ENCODE measurements at regions not wholly inside any gene's neighbourhood (a gene's known extent, or its start where the extent isn't known, plus 50 kb on each side); places are given as distances from the start of the nearest gene placed in this dataset.

DNA sequence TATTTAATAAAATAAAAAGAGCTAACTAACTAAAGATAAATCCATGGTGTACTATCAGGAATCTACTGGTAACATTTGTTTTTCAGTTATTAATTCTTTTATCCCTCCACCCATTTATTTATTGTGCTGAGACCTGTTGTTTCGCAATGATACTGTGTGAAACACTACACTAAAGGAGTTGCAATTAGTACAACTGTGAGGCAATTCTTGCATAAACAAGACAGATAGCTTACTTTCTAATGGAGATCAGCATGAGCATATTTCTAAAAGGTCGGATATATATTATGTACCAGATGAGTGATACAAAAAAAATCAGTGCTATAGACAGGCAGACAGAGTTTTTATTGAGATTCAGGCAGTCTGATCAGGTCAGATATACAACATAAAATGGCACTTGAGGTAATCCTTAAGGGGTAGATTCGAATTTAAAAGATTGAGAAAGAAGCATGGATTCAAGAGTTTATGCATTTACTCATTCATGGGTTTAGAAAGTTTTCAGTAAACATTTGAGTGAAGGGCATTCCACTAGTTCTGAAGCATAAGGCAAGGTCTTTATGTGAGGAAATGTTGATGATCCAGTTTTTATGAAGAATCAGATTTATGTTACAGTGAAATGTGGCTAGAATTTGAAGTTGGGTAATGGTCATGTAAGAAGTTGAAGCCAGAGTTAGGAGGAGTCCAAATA, 147.6 kb downstream of the POLR1F start:
- H3K4me1 ChIP-seq: no peaks in the 10 kb centered on the region
- intact Hi-C loops (cut with DNase I): no loop called here
- no peak for TF ChIP-seq POLR2A (IDR thresholded peaks at IDR 0.05)
- TF ChIP-seq, protein P1, sequence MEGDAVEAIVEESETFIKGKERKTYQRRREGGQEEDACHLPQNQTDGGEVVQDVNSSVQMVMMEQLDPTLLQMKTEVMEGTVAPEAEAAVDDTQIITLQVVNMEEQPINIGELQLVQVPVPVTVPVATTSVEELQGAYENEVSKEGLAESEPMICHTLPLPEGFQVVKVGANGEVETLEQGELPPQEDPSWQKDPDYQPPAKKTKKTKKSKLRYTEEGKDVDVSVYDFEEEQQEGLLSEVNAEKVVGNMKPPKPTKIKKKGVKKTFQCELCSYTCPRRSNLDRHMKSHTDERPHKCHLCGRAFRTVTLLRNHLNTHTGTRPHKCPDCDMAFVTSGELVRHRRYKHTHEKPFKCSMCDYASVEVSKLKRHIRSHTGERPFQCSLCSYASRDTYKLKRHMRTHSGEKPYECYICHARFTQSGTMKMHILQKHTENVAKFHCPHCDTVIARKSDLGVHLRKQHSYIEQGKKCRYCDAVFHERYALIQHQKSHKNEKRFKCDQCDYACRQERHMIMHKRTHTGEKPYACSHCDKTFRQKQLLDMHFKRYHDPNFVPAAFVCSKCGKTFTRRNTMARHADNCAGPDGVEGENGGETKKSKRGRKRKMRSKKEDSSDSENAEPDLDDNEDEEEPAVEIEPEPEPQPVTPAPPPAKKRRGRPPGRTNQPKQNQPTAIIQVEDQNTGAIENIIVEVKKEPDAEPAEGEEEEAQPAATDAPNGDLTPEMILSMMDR (IDR thresholded peaks at IDR 0.05): no peak
- no peak overlapping the region for H3K4me3 ChIP-seq
- DNase-seq: no peak
- H3K27me3 ChIP-seq: no peaks in the 10 kb centered on the region
- 20% methylated on average over 3 of the region's 3 CpGs for WGBS (ENCODE audit: insufficient coverage, low coverage, low lambda C conversion rate, missing lambda C conversion rate)
- no peak overlapping the region for H3K27ac ChIP-seq
- peaks cover 0 to 7% (median 0%) of the 10 kb centered on the region in 4 donors for H3K9me3 ChIP-seq
- no peaks in the 10 kb centered on the region for H3K36me3 ChIP-seq
- no peak for ATAC-seq

DNA sequence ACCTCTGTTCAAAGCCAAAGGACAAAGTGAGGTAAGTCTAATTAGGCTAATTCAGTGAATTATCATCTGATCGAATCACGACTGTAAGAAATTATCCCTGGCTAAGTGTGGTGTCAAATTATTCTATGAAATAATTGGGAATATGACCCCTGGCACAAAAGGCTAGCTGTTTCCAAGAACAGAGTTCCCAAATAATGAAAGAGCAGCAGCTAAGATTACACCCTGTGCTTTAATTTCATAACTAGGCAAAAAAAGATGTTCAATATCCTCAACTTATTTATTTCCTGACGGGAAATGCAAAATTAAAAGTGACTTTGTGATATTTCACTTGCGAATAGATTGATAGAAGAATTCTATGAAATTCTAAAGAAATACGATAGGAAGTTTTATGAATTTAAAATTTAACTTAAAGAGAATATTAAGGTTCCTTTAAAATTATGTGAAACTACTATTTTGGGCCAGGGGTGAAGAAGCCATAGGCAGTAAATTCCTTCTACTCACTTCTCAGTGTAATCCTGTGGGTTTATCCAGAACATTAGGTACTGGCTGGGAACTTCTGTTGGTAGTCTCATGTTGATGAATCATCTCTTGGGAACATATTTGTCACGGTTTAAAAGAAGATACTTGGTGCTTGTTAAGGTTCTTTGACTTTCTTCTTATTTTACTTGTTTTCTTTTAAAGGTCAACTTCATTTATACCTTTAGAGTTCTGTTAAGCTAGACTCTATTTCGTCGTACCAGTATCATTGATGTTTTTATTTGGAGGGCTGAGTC, 148.5 kb downstream of the POLR1F start:
- WGBS (ENCODE audit: insufficient coverage, low coverage, low lambda C conversion rate, missing lambda C conversion rate): 35% methylated on average over 8 of the region's 8 CpGs
- no peak for ATAC-seq

DNA sequence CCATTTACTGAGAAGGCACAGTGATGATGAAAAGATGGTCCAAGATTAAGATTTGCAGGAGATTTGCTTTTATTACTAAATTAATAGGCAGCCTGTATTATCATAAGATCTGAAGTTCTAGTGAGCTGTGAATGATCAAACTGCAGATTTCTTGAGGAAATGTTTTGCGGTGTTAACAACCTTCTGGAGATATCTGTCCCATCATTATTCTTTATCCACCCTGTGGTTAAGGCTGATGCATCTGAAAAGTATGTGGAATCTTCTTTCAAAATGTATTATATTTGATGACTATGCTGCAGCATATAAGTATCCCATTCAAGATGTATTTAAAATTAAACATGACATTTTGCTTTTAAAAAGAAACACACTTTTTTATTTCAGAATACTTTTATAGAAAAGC, 150.3 kb downstream of the POLR1F start:
- no peak for ATAC-seq
- TF ChIP-seq, protein P1 (IDR thresholded peaks at IDR 0.05): no peak
- no peak for TF ChIP-seq POLR2A (IDR thresholded peaks at IDR 0.05)
- intact Hi-C loops (cut with DNase I): no loop called here
- Histone ChIP-seq H3K4me3 (no peak overlapping the region), H3K9me3 (peaks cover 0 to 7% (median 0%) of the 10 kb centered on the region in 4 donors), H3K4me1 (no peaks in the 10 kb centered on the region), H3K27me3 (no peaks in the 10 kb centered on the region), H3K36me3 (no peaks in the 10 kb centered on the region), H3K27ac (no peak overlapping the region)
- DNase-seq: no peak
- 75% methylated on average over 1 of the region's 1 CpG for WGBS (ENCODE audit: insufficient coverage, low coverage, low lambda C conversion rate, missing lambda C conversion rate)

More for the DNA sequence above, 148.5 kb downstream of the POLR1F start:
- no peaks in the 10 kb centered on the region for H3K27me3 ChIP-seq
- H3K36me3 ChIP-seq: no peaks in the 10 kb centered on the region
- no peak for DNase-seq
- TF ChIP-seq, protein P1 (IDR thresholded peaks at IDR 0.05): no peak
- no peak for TF ChIP-seq POLR2A (IDR thresholded peaks at IDR 0.05)
- H3K27ac ChIP-seq: no peak overlapping the region
- H3K9me3 ChIP-seq: peaks cover 0 to 7% (median 0%) of the 10 kb centered on the region in 4 donors
- intact Hi-C loops (cut with DNase I): no loop called here
- no peaks in the 10 kb centered on the region for H3K4me1 ChIP-seq
- H3K4me3 ChIP-seq: no peak overlapping the region

DNA sequence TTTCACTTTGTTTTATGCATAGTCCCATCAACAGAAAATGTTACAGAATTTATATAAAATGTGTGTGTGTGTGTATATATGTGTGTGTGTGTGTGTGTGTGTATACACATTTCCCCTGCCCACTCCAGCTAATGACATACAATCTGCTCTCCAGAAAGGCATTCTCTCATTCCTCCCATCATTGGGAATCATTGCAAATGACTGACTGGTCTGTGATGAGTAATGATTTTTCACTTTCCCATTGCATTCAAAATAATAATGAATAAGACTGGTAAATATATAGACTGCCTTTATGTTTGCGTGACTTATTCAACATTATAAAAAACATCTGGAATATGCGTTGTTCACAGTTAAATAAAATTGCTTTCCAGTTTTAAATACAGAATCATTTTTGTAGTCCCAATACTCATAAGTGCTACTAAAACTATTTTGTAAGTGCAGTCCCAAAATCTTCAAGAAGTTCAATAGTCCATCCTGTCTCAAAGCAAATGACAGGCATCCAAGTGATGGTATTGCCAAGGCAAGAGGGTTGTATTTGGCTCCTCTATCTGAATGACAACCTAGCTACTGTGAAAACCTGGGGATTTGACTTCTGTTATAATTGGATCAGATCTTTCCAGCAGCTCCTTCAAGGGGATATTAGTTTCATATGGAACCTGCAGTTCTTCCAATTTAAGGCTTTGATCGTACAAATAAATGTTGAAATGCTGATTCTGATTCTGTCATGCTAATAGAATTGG, 150.9 kb downstream of the POLR1F start:
- DNase-seq: no peak
- no peak for TF ChIP-seq POLR2A (IDR thresholded peaks at IDR 0.05)
- TF ChIP-seq, protein P1 (IDR thresholded peaks at IDR 0.05): no peak
- intact Hi-C loops (cut with DNase I): no loop called here

More for the DNA sequence above, 150.9 kb downstream of the POLR1F start:
- Histone ChIP-seq H3K9me3 (peaks cover 0 to 3% (median 0%) of the 10 kb centered on the region in 4 donors), H3K27ac (no peak overlapping the region), H3K36me3 (no peaks in the 10 kb centered on the region), H3K4me3 (no peak overlapping the region), H3K27me3 (no peaks in the 10 kb centered on the region), H3K4me1 (no peaks in the 10 kb centered on the region)
- no peak for ATAC-seq
- 62% methylated on average over 3 of the region's 3 CpGs for WGBS (ENCODE audit: insufficient coverage, low coverage, low lambda C conversion rate, missing lambda C conversion rate)

Measured in right lobe of liver (tissue), 6 donors.